ENCODE measurements at regions not wholly inside any gene's neighbourhood (a gene's known extent, or its start where the extent isn't known, plus 50 kb on each side); places are given as distances from the start of the nearest gene placed in this dataset.

GRCh38 chr9:13847270-13847669, 466.7 kb downstream of the NFIB start:
- H3K4me1 ChIP-seq (ENCODE audit: control insufficient read depth, insufficient read depth, low read length) = no peaks in the 10 kb centered on the region; the same call in 1 of the 2 replicates
- H3K9me3 ChIP-seq (ENCODE audit: control insufficient read depth, insufficient read depth, low read depth, low read length) = no peaks in the 10 kb centered on the region
- H3K4me3 ChIP-seq (ENCODE audit: low read depth, low read length) = no peak overlapping the region
- POLR2A ChIA-PET = no interaction called here
- CTCF ChIA-PET = interaction anchor here (0.6 kb wide), 1 partner anchor 49 kb away, joined by 3 read pairs; no protein-coding TSS in a partner anchor
- TF ChIP-seq AEBP2 (tag by site-specific recombination; IDR thresholded peaks at IDR 0.05; ENCODE audit: borderline replicate concordance) (no peak), ZNF639 (tag by site-specific recombination; IDR thresholded peaks at IDR 0.05) (no peak), ZNF747 (tag by site-specific recombination; IDR thresholded peaks at IDR 0.05) (no peak), ZNF416 (tag by site-specific recombination; IDR thresholded peaks at IDR 0.05) (no peak), ZBTB10 (tag by site-specific recombination; IDR thresholded peaks at IDR 0.05) (no peak), ZNF837 (tag by site-specific recombination; IDR thresholded peaks at IDR 0.05) (no peak), ZNF19 (tag by site-specific recombination; IDR thresholded peaks at IDR 0.05; ENCODE audit: low read depth) (no peak), ZNF529 (tag by site-specific recombination; IDR thresholded peaks at IDR 0.05; ENCODE audit: insufficient replicate concordance) (no peak), YY1 (tag by site-specific recombination; IDR thresholded peaks at IDR 0.05) (no peak), ZNF571 (tag by site-specific recombination; IDR thresholded peaks at IDR 0.05) (no peak), ZNF239 (tag by site-specific recombination; IDR thresholded peaks at IDR 0.05) (no peak), ZNF792 (tag by site-specific recombination; IDR thresholded peaks at IDR 0.05) (no peak), CTCF (tag by site-specific recombination; IDR thresholded peaks at IDR 0.05) (no peak)
- H3K36me3 ChIP-seq (ENCODE audit: control insufficient read depth in 2 of 2, insufficient read depth in 1 of 2, low read length in 2 of 2) = no peaks in the 10 kb centered on the region
- no peak overlapping the region for H3K27ac ChIP-seq (ENCODE audit: extremely low read depth, low read depth, low read length)

- no peaks in the 10 kb centered on the region for H3K9me3 ChIP-seq (ENCODE audit: control insufficient read depth, insufficient read depth, low read depth, low read length)
- no peak overlapping the region for H3K27ac ChIP-seq (ENCODE audit: extremely low read depth, low read depth, low read length)
- POLR2A ChIA-PET = no interaction called here
- H3K36me3 ChIP-seq (ENCODE audit: control insufficient read depth in 2 of 2, insufficient read depth in 1 of 2, low read length in 2 of 2) = no peaks in the 10 kb centered on the region
- CTCF ChIA-PET = no interaction called here
- no peak overlapping the region for H3K4me3 ChIP-seq (ENCODE audit: low read depth, low read length)
- peaks cover 7% of the 10 kb centered on the region for H3K4me1 ChIP-seq (ENCODE audit: control insufficient read depth, insufficient read depth, low read length)
- TF ChIP-seq ZNF214 (tag by site-specific recombination; IDR thresholded peaks at IDR 0.05; ENCODE audit: borderline replicate concordance) = no peak
- TF ChIP-seq GLIS2 (tag by site-specific recombination; IDR thresholded peaks at IDR 0.05) = no peak
- TF ChIP-seq ZNF169 (tag by site-specific recombination; IDR thresholded peaks at IDR 0.05) = no peak
- no peak for TF ChIP-seq OVOL3 (tag by site-specific recombination; IDR thresholded peaks at IDR 0.05)
- TF ChIP-seq AEBP2 (tag by site-specific recombination; IDR thresholded peaks at IDR 0.05; ENCODE audit: borderline replicate concordance) = no peak
- no peak for TF ChIP-seq REPIN1 (tag by site-specific recombination; IDR thresholded peaks at IDR 0.05; ENCODE audit: low read depth)
- no peak for TF ChIP-seq TSHZ1 (tag by site-specific recombination; IDR thresholded peaks at IDR 0.05; ENCODE audit: borderline replicate concordance)
- TF ChIP-seq ZNF501 (tag by site-specific recombination; IDR thresholded peaks at IDR 0.05) = no peak
- TF ChIP-seq ZNF112 (tag by site-specific recombination; IDR thresholded peaks at IDR 0.05) = no peak
- no peak for TF ChIP-seq ZNF248 (tag by site-specific recombination; IDR thresholded peaks at IDR 0.05)
- no peak for TF ChIP-seq PRDM1 (tag by site-specific recombination; IDR thresholded peaks at IDR 0.05)
- TF ChIP-seq ZNF16 (tag by site-specific recombination; IDR thresholded peaks at IDR 0.05; ENCODE audit: low read depth) = no peak
Observed at GRCh38 chr9:13845460-13845859, 468.5 kb downstream of the NFIB start.

Measured in HEK293 (cell line).